Fibroblast of lung (primary cell): ENCODE measurements at regions not wholly inside any gene's neighbourhood (a gene's known extent, or its start where the extent isn't known, plus 50 kb on each side); places are given as distances from the start of the nearest gene placed in this dataset.

ENCODE experiments used
- CTCF ChIP-seq, 2 donors: IDR thresholded peaks in 1 of 2; conservative IDR thresholded peaks in 1 of 2; 1 replicate in 1 of 2; 2 replicates in 1 of 2; pipeline ENCODE4 v1.5.1; 2011 to 2012; ENCODE audit warnings: low read length in 2 of 2, control low read depth in 1 of 2, inconsistent platforms in 1 of 2, low read depth in 1 of 2, mild to moderate bottlenecking in 1 of 2
- EZH2 ChIP-seq: IDR thresholded peaks from 2 replicates; pipeline ENCODE4 v1.5.1; 2012; ENCODE audit warnings: low read length, control low read depth, mild to moderate bottlenecking; ENCODE audit errors: missing control alignments

GRCh38 chr10:22058201-22058600 is 54.7 kb upstream of the DNAJC1 start:
- TF ChIP-seq EZH2: no peak
- TF ChIP-seq CTCF (conservative IDR thresholded peaks at IDR 0.05 in 1 of 2, IDR thresholded peaks at IDR 0.05 in 1 of 2; ENCODE audit: low read depth in 1 of 2, low read length in 2 of 2): no peak
